GM10248 (cell line): ENCODE measurements at regions not wholly inside any gene's neighbourhood (a gene's known extent, or its start where the extent isn't known, plus 50 kb on each side); places are given as distances from the start of the nearest gene placed in this dataset.
"Not testable (repeated sequence)": the region's sequence is repeated elsewhere in the genome, so short reads cannot be mapped to it uniquely, and the experiment has no call there.

ENCODE experiments used
- CTCF ChIA-PET: fragments of 300-600 bp; sonication (Branson Sonifier 250); formaldehyde crosslinking; extraction: SDS; loops from one replicate; lab custom pipeline; 2021; ENCODE audit warnings: antibody characterized with exemption; lab: Yijun Ruan, JAX
- POLR2A ChIA-PET: fragments of 350-650 bp; sonication (Branson Sonifier 250); formaldehyde crosslinking; extraction: SDS; loops from one replicate; lab custom pipeline; 2020; ENCODE audit warnings: antibody characterized with exemption; lab: Yijun Ruan, JAX
- DNase-seq: peaks from one replicate; pipeline ENCODE4 v3.0.0; 2012; ENCODE audit errors: extremely low spot score
- CTCF ChIP-seq: IDR thresholded peaks from 2 replicates; pipeline ENCODE4 v1.5.1; 2012; ENCODE audit warnings: mild to moderate bottlenecking, low read depth; ENCODE audit errors: extremely low read depth, missing control alignments, control extremely low read depth

GRCh38 chr6:144955859-144956258 is 670.7 kb downstream of the UTRN start:
- TF ChIP-seq CTCF: no peak
- DNase-seq: no peak
- ChIA-PET POLR2A (no interaction called here), CTCF (no interaction called here)

DNA sequence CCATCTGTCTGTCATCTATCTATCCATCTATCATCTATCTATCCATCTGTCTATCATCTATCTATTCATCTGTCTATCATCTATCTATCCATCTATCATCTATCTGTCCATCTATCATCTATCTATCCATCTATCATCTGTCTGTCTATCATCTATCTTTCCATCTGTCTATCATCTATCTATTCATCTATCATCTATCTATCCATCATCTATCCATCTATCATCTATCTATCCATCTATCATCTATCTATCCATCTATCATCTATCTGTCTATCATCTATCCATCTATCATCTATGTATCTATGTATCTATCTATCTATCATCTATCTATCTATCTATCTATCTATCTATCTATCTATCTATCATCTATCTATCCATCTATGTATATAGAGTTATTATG is 671.6 kb downstream of the UTRN start:
- DNase-seq, CTCF ChIA-PET, POLR2A ChIA-PET: not testable (repeated sequence)

GRCh38 chr6:144957236-144957937 is 672.3 kb downstream of the UTRN start:
- no peak for TF ChIP-seq CTCF
- CTCF ChIA-PET: no interaction called here
- POLR2A ChIA-PET: no interaction called here
- DNase-seq: no peak

- TF ChIP-seq CTCF: no peak
- CTCF ChIA-PET: no interaction called here
- POLR2A ChIA-PET: no interaction called here
- DNase-seq: no peak
These were observed 684.0 kb downstream of the UTRN start for GRCh38 chr6:144969154-144969553.

- TF ChIP-seq CTCF: no peak
- POLR2A ChIA-PET: no interaction called here
- no peak for DNase-seq
- CTCF ChIA-PET: no interaction called here
These were observed 684.6 kb downstream of the UTRN start for GRCh38 chr6:144969602-144970272.

DNA sequence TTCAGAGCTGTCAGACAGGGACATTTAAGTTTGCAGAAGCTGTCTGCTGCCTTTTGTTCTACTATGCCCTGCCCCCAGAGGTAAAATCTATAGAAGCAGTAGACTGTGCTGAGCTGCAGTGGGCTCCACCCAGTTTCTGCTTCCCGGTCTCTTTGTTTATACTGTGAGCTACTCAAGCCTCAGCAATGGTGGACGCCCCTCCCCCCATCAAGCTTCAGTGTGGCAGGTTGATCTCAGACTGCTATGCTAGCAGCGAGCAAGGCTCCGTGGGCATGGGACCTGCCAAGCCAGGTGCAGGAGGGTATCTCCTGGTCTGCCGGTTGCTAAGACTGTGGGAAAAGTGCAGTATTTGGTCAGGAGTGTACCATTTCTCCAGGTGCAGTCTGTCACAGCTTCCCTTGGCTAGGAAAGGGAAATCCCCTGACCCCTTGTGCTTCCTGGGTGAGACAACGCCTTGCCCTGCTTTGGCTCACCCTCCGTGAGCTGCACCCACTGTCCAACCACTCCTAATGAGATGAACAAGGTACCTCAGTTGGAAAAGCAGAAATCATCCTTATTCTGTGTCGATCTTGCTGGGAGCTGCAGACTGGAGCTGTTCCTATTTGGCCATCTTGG is 692.2 kb downstream of the UTRN start:
- DNase-seq, POLR2A ChIA-PET: not testable (repeated sequence)
- CTCF ChIA-PET: interaction anchor here (1.2 to 1.4 kb wide), 2 partner anchors 13 to 17 kb away, joined by 3 to 7 read pairs; no protein-coding TSS in a partner anchor

DNA sequence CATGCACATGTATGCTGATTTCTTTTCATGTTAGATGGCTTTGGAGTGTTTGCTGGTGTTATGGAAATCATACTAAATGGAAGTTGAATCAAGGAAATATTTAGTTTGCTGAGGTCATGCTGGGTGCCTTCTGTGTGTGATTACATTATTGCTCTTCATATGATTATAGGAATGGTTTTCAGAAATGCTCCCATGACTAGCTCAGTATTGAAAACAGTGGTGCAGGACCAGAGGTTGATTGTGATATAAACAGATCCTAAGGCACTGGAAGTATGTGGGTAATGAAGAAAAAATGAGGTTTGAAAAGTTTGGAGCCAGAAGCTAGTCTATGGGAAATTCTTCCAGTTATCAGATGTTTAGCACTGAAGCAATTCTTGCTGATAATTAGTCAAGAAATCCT is 693.1 kb downstream of the UTRN start:
- no peak for TF ChIP-seq CTCF
- no peak for DNase-seq
- CTCF ChIA-PET: interaction anchor here (1.2 to 1.4 kb wide), 2 partner anchors 12 to 16 kb away, joined by 3 to 7 read pairs; no protein-coding TSS in a partner anchor
- POLR2A ChIA-PET: interaction anchor here (0.6 kb wide), 1 partner anchor 1473 kb away, joined by 9 read pairs; no protein-coding TSS in a partner anchor
